CD14-positive monocyte (primary cell): ENCODE measurements at regions not wholly inside any gene's neighbourhood (a gene's known extent, or its start where the extent isn't known, plus 50 kb on each side); places are given as distances from the start of the nearest gene placed in this dataset.

ENCODE experiments used
- DNase-seq, 3 donors: peaks; one replicate each; pipeline ENCODE4 v3.0.0-alpha.2; 2011 to 2022
- H2AFZ ChIP-seq: 2 replicates; pipeline ENCODE4 v1.6.0; 2012; ENCODE audit warnings: mild to moderate bottlenecking, low read depth, low read length, inconsistent platforms; ENCODE audit not compliant: insufficient read depth, poor library complexity, severe bottlenecking
- H3K27ac ChIP-seq, 2 donors: 1 replicate in 1 of 2; 2 replicates in 1 of 2; pipeline ENCODE4 v1.5.1; 2012 to 2013; ENCODE audit warnings: low read length in 2 of 2, control low read depth in 1 of 2, inconsistent platforms in 1 of 2, low read depth in 1 of 2, mild to moderate bottlenecking in 1 of 2
- H3K27me3 ChIP-seq, 2 donors: one replicate each; pipeline versions ENCODE4 v1.6.0 to v1.6.1; 2011 to 2013; ENCODE audit warnings: low read length in 2 of 2; ENCODE audit not compliant: control insufficient read depth in 2 of 2, insufficient read depth in 2 of 2
- H3K36me3 ChIP-seq, 2 donors: replicated peaks in 1 of 2; 1 replicate in 1 of 2; 2 replicates in 1 of 2; pipeline versions ENCODE4 v1.5.1 to v1.6.1; 2012 to 2013; ENCODE audit warnings: low read length in 2 of 2, control low read depth in 1 of 2, inconsistent platforms in 1 of 2, mild to moderate bottlenecking in 1 of 2; ENCODE audit not compliant: insufficient read depth in 2 of 2, control insufficient read depth in 1 of 2
- H3K4me1 ChIP-seq, 2 donors: 1 replicate in 1 of 2; 2 replicates in 1 of 2; pipeline versions ENCODE4 v1.5.1 to v1.6.1; 2012 to 2013; ENCODE audit warnings: low read length in 2 of 2, control low read depth in 1 of 2, inconsistent platforms in 1 of 2, mild to moderate bottlenecking in 1 of 2, moderate library complexity in 1 of 2; ENCODE audit not compliant: insufficient read depth in 2 of 2, control insufficient read depth in 1 of 2
- H3K4me2 ChIP-seq: replicated peaks from 2 replicates; pipeline ENCODE3; 2012; ENCODE audit warnings: low read length, moderate library complexity, mild to moderate bottlenecking; ENCODE audit not compliant: poor library complexity, severe bottlenecking; ENCODE audit errors: extremely low read depth
- H3K4me3 ChIP-seq, 3 experiments: fragments of 200-600 bp in 1 of 3; sonication (generic) in 1 of 3; replicated peaks in 1 of 3; 1 replicate in 2 of 3; 2 replicates in 1 of 3; pipeline ENCODE4 v1.5.1; 2011 to 2013; ENCODE audit warnings: low read length in 3 of 3, mild to moderate bottlenecking in 3 of 3, control low read depth in 2 of 3, low read depth in 2 of 3, inconsistent platforms in 1 of 3, moderate library complexity in 1 of 3
- H3K79me2 ChIP-seq: 2 replicates; pipeline ENCODE4 v1.6.0; 2012; ENCODE audit warnings: mild to moderate bottlenecking, control low read depth, inconsistent platforms, low read length, moderate library complexity; ENCODE audit not compliant: insufficient read depth
- H3K9ac ChIP-seq: 2 replicates; pipeline ENCODE4 v1.6.0; 2017; ENCODE audit warnings: low read length, mild to moderate bottlenecking; ENCODE audit not compliant: insufficient read depth, poor library complexity, severe bottlenecking
- H3K9me3 ChIP-seq, 2 donors: replicated peaks in 1 of 2; 1 replicate in 1 of 2; 2 replicates in 1 of 2; pipeline versions ENCODE4 v1.5.1 to v1.6.1; 2012 to 2013; ENCODE audit warnings: low read length in 2 of 2, control low read depth in 1 of 2; ENCODE audit not compliant: control insufficient read depth in 1 of 2, insufficient read depth in 1 of 2
- H4K20me1 ChIP-seq: 2 replicates; pipeline ENCODE4 v1.6.0; 2012; ENCODE audit warnings: mild to moderate bottlenecking, low read length, control low read depth, moderate library complexity; ENCODE audit not compliant: insufficient read depth
- H3K27ac Mint-ChIP-seq, 7 donors: one replicate each; pipeline ENCODE4 v1.8.0; 2020; ENCODE audit warnings: mild to moderate bottlenecking in 7 of 7, mixed read lengths in 7 of 7, moderate library complexity in 6 of 7, inconsistent platforms in 2 of 7
- H3K27me3 Mint-ChIP-seq, 3 donors: one replicate each; pipeline ENCODE4 v1.8.0; 2021 to 2022; ENCODE audit warnings: low read depth in 3 of 3, mild to moderate bottlenecking in 3 of 3, mixed read lengths in 3 of 3, moderate library complexity in 3 of 3, inconsistent platforms in 1 of 3
- H3K36me3 Mint-ChIP-seq, 2 donors: one replicate each; pipeline ENCODE4 v1.8.0; 2020; ENCODE audit warnings: mixed read lengths in 2 of 2, inconsistent platforms in 1 of 2, mild to moderate bottlenecking in 1 of 2
- H3K4me1 Mint-ChIP-seq: one replicate; pipeline ENCODE4 v1.8.0; 2020; ENCODE audit warnings: mild to moderate bottlenecking, mixed read lengths
- H3K4me3 Mint-ChIP-seq, 2 donors: one replicate each; pipeline ENCODE4 v1.8.0; 2020; ENCODE audit warnings: mild to moderate bottlenecking in 2 of 2, mixed read lengths in 2 of 2, moderate library complexity in 1 of 2
- H3K9me3 Mint-ChIP-seq, 7 donors: one replicate each; pipeline ENCODE4 v1.8.0; 2020 to 2022; ENCODE audit warnings: mixed read lengths in 7 of 7, mild to moderate bottlenecking in 6 of 7, moderate library complexity in 6 of 7, inconsistent platforms in 2 of 7
- CTCF ChIP-seq: fragments of 200-600 bp; IDR thresholded peaks from one replicate; pipeline ENCODE4 v1.8.0; 2022; ENCODE audit warnings: antibody characterized with exemption, mild to moderate bottlenecking
- WGBS: methylation state at CpG from one replicate; pipeline ENCODE4 v1.1.5; 2013; ENCODE audit warnings: missing lambda C conversion rate; ENCODE audit not compliant: insufficient coverage; 5-methylcytosine and 5-hydroxymethylcytosine counted together
- intact Hi-C, 2 donors: fragments of 100-400 bp; cut with micrococcal nuclease; formaldehyde crosslinking; loops; one replicate each; pipeline versions ENCODE4 v1.15.0 to v1.15.1; 2023

- intact Hi-C loops, result no loop called here
- H3K36me3 ChIP-seq, result no peaks in the 10 kb centered on the region
These were observed 351.8 kb downstream of the ZIC1 start for GRCh38 chr3:147760941-147761340.

GRCh38 chr3:147773116-147773630, 364.0 kb downstream of the ZIC1 start:
- H3K4me3 ChIP-seq, result no peak overlapping the region
- H3K36me3 Mint-ChIP-seq, result no peaks in the 10 kb centered on the region

More at GRCh38 chr3:147760941-147761340, 351.8 kb downstream of the ZIC1 start:
- H2AFZ ChIP-seq, result no peak overlapping the region
- Mint-ChIP-seq H3K4me3 (no peak overlapping the region), H3K27ac (no peak overlapping the region), H3K36me3 (no peaks in the 10 kb centered on the region), H3K27me3 (no peaks in the 10 kb centered on the region), H3K4me1 (no peaks in the 10 kb centered on the region), H3K9me3 (peaks cover 0 to 2% (median 0%) of the 10 kb centered on the region in 7 donors)
- no peaks in the 10 kb centered on the region for H3K4me1 ChIP-seq
- no peak for TF ChIP-seq CTCF
- no peak overlapping the region for H3K27ac ChIP-seq
- H3K9me3 ChIP-seq, result no peaks in the 10 kb centered on the region
- H3K27me3 ChIP-seq, result no peaks in the 10 kb centered on the region
- H3K4me2 ChIP-seq, result no peak overlapping the region
- WGBS, result 60% methylated on average over 1 of the region's 2 CpGs
- H3K79me2 ChIP-seq, result no peaks in the 10 kb centered on the region
- DNase-seq, result no peak
- H3K4me3 ChIP-seq, result no peak overlapping the region
- H3K9ac ChIP-seq, result no peak overlapping the region
- H4K20me1 ChIP-seq, result no peaks in the 10 kb centered on the region

More at GRCh38 chr3:147773116-147773630, 364.0 kb downstream of the ZIC1 start:
- peaks cover 0 to 2% (median 0%) of the 10 kb centered on the region in 7 donors for H3K9me3 Mint-ChIP-seq
- Histone ChIP-seq H3K4me1 (no peaks in the 10 kb centered on the region), H3K27ac (no peak overlapping the region), H3K9ac (no peak overlapping the region), H4K20me1 (no peaks in the 10 kb centered on the region), H2AFZ (no peak overlapping the region), H3K36me3 (no peaks in the 10 kb centered on the region), H3K79me2 (no peaks in the 10 kb centered on the region), H3K27me3 (no peaks in the 10 kb centered on the region), H3K4me2 (no peak overlapping the region), H3K9me3 (no peaks in the 10 kb centered on the region)
- H3K27me3 Mint-ChIP-seq, result peaks cover 0 to 3% (median 0%) of the 10 kb centered on the region in 3 donors
- no CpG with 5 or more reads among the region's 2 CpGs for WGBS
- no peak overlapping the region for H3K27ac Mint-ChIP-seq
- intact Hi-C loops, result no loop called here
- no peak for DNase-seq
- no peaks in the 10 kb centered on the region for H3K4me1 Mint-ChIP-seq
- TF ChIP-seq CTCF, result no peak
- H3K4me3 Mint-ChIP-seq, result no peak overlapping the region
